Gastrocnemius medialis (tissue), 4 donors: ENCODE measurements at regions not wholly inside any gene's neighbourhood (a gene's known extent, or its start where the extent isn't known, plus 50 kb on each side); places are given as distances from the start of the nearest gene placed in this dataset.

Experiments
- ATAC-seq, 2 donors: fragments of 150-250 bp; one replicate each; pipeline ENCODE4 v1.9.1; 2016
- DNase-seq, 2 donors: peaks; one replicate each; pipeline ENCODE4 v3.0.0-alpha.2; 2019
- H3K27ac ChIP-seq, 4 donors: fragments of 200-600 bp; sonication (generic); 1 replicate in 1 of 4; 2 replicates in 3 of 4; pipeline ENCODE4 v1.5.1; 2016 to 2018; ENCODE audit warnings: mild to moderate bottlenecking in 2 of 4, moderate library complexity in 1 of 4
- H3K27me3 ChIP-seq, 3 donors: fragments of 200-600 bp; sonication (generic) in 2 of 3; 1 replicate in 1 of 3; 2 replicates in 2 of 3; pipeline versions ENCODE4 v1.5.1 to v1.6.0; 2016 to 2019; ENCODE audit warnings: mild to moderate bottlenecking in 1 of 3, moderate library complexity in 1 of 3
- H3K36me3 ChIP-seq, 2 donors: fragments of 200-600 bp; sonication (generic) in 1 of 2; one replicate each; pipeline ENCODE4 v1.5.1; 2017 to 2018
- H3K4me1 ChIP-seq, 2 donors: fragments of 200-600 bp; sonication (generic) in 1 of 2; one replicate each; pipeline ENCODE4 v1.5.1; 2016 to 2017; ENCODE audit warnings: mild to moderate bottlenecking in 2 of 2
- H3K4me3 ChIP-seq, 4 donors: fragments of 200-600 bp; sonication (generic) in 3 of 4; 1 replicate in 1 of 4; 2 replicates in 3 of 4; pipeline ENCODE4 v1.5.1; 2016 to 2019; ENCODE audit warnings: mild to moderate bottlenecking in 2 of 4
- H3K9me3 ChIP-seq, 3 donors: fragments of 200-600 bp; sonication (generic) in 2 of 3; 1 replicate in 1 of 3; 2 replicates in 2 of 3; pipeline ENCODE4 v1.5.1; 2016 to 2019
- CTCF ChIP-seq, 5 experiments: fragments of 450-650 bp in 3 of 5; fragments of 200-600 bp in 2 of 5; sonication (generic) in 2 of 5; IDR thresholded peaks in 4 of 5; conservative IDR thresholded peaks in 1 of 5; 1 replicate in 4 of 5; 2 replicates in 1 of 5; pipeline ENCODE4 v1.5.1; 2016 to 2019; ENCODE audit warnings: antibody characterized with exemption in 5 of 5, mild to moderate bottlenecking in 3 of 5, moderate library complexity in 3 of 5
- POLR2A ChIP-seq, 2 donors: fragments of 450-650 bp; IDR thresholded peaks; one replicate each; pipeline ENCODE4 v1.6.1; 2017; ENCODE audit warnings: antibody characterized with exemption in 2 of 2, mild to moderate bottlenecking in 2 of 2, moderate library complexity in 2 of 2
- in situ Hi-C, 4 donors: fragments of 200-750 bp; cut with MboI; loops; one replicate each; pipeline versions ENCODE4 v1.15.0 to v1.8.0; 2017; ENCODE audit warnings: low sequenced_read_pairs in 4 of 4
- intact Hi-C: fragments of 100-400 bp; cut with DNase I; formaldehyde crosslinking; loops from one replicate; pipeline ENCODE4 v1.15.1; 2023; ENCODE audit warnings: low total_unique reads

DNA sequence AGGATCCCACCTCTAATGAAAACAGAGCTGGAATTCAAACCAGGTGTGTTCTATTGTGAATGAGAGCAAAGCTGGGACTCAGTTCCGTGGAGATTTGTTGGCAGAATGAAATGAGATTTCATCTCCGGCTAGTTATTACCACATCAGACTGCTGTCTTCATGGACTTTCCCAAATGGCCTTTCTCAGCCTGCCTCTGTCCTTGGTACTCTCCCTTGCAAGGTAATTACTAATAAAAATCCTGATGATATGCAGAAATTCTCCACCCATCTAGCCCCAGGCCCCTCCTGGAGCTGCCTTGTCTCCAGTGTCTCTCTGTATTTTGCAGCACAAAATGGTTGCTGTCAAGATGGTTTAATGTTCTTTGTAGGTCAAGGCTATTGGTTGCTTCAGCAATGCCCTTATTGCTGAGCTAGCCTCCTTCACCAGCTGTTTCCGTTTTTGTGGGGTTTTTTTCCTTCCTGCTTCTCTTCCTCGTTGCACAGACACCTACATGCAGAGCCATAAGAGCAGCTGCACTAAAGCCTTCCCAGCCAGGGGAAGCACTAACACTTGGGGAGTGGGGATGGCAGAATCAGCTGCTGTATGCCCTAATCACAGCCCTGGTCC is 185.0 kb upstream of the GHITM start:
- Histone ChIP-seq H3K4me1 (no peaks in the 10 kb centered on the region), H3K27ac (no peak overlapping the region), H3K27me3 (no peaks in the 10 kb centered on the region), H3K36me3 (no peaks in the 10 kb centered on the region), H3K4me3 (no peak overlapping the region), H3K9me3 (no peaks in the 10 kb centered on the region)
- intact Hi-C loops (no loop called here), in situ Hi-C loops (no loop called here)
- ATAC-seq = no peak
- DNase-seq = no peak
- TF ChIP-seq CTCF (IDR thresholded peaks at IDR 0.05 in 4 of 5, conservative IDR thresholded peaks at IDR 0.05 in 1 of 5) (no peak), POLR2A (IDR thresholded peaks at IDR 0.05) (no peak)

DNA sequence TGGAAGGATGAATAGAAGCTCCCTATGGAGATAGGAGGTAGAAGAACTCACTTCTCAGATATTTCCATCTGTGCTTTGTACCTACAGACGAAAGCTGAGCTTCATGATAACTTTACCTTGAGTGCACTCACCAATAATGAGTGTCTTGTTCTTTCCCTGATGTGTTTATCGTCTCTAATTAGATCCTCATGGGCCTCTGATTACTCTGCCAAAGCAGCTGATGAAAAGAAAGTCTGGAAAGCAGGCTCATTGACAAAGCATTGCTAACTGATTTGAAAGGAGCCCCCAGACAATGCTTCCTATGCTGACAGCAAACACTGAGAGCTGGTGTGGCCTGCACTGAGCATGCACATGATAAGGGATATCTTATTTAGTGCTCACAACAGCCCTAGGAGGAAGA is 183.9 kb upstream of the GHITM start:
- H3K4me3 ChIP-seq = no peak overlapping the region
- ATAC-seq (no peak), DNase-seq (no peak)
- no peaks in the 10 kb centered on the region for H3K27me3 ChIP-seq
- H3K4me1 ChIP-seq = no peaks in the 10 kb centered on the region
- TF ChIP-seq POLR2A (IDR thresholded peaks at IDR 0.05) (no peak), CTCF (IDR thresholded peaks at IDR 0.05 in 4 of 5, conservative IDR thresholded peaks at IDR 0.05 in 1 of 5) (no peak)
- in situ Hi-C loops = no loop called here
- intact Hi-C loops = no loop called here
- H3K27ac ChIP-seq = no peak overlapping the region
- H3K36me3 ChIP-seq = no peaks in the 10 kb centered on the region
- no peaks in the 10 kb centered on the region for H3K9me3 ChIP-seq

DNA sequence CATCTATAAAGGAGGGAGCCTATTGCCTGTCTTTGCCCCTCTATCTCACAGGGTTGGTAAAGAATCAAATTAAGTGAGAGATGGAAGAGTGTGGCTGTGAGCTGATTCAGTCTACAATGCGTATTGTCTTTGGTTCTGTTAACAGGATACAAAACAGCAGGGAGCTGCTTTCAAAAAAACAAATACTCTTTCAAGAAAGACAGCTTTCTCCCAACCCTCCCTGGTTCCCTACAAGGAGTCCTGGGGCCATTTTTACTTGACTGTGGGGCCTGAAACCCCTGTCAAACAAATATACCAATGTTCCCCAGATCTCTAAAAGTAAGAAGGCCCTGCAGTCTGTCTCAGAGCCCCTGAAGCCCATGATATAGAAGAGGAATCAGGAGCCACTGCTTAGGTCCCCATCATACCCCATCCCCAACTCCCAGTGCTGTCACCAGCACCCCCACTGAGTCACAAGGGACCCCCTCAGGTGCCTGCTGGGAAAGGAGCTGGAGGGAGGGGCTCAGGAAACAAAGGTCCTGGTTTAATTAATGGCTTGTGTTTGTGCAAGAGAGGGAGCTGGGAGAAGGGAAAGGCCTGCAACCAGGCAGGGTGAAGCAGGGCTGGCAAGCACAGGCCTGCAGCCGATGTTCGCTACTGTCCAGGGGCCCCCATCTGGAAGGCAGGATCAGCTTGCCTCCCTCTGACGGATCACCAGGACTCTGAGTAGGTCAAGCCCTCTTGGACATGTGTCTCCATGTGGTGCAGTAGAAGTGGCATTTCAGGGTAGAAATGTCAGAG is 182.0 kb upstream of the GHITM start:
- DNase-seq = no peak
- no peaks in the 10 kb centered on the region for H3K27me3 ChIP-seq
- no peaks in the 10 kb centered on the region for H3K4me1 ChIP-seq
- H3K4me3 ChIP-seq = no peak overlapping the region
- intact Hi-C loops (no loop called here), in situ Hi-C loops (no loop called here)
- no peaks in the 10 kb centered on the region for H3K36me3 ChIP-seq
- H3K27ac ChIP-seq = no peak overlapping the region
- ATAC-seq = no peak
- no peaks in the 10 kb centered on the region for H3K9me3 ChIP-seq
- TF ChIP-seq POLR2A (IDR thresholded peaks at IDR 0.05) = no peak
- TF ChIP-seq CTCF (IDR thresholded peaks at IDR 0.05 in 4 of 5, conservative IDR thresholded peaks at IDR 0.05 in 1 of 5) = no peak

GRCh38 chr10:83959328-83959727 is 180.0 kb upstream of the GHITM start:
- intact Hi-C loops (no loop called here), in situ Hi-C loops (no loop called here)
- no peak for TF ChIP-seq POLR2A (IDR thresholded peaks at IDR 0.05)
- no peak for TF ChIP-seq CTCF (IDR thresholded peaks at IDR 0.05 in 4 of 5, conservative IDR thresholded peaks at IDR 0.05 in 1 of 5)
- no peak for ATAC-seq
- Histone ChIP-seq H3K9me3 (no peaks in the 10 kb centered on the region), H3K4me3 (no peak overlapping the region), H3K27ac (no peak overlapping the region), H3K27me3 (no peaks in the 10 kb centered on the region), H3K4me1 (no peaks in the 10 kb centered on the region), H3K36me3 (no peaks in the 10 kb centered on the region)
- DNase-seq = no peak
